ENCODE measurements at regions not wholly inside any gene's neighbourhood (a gene's known extent, or its start where the extent isn't known, plus 50 kb on each side); places are given as distances from the start of the nearest gene placed in this dataset.

DNA sequence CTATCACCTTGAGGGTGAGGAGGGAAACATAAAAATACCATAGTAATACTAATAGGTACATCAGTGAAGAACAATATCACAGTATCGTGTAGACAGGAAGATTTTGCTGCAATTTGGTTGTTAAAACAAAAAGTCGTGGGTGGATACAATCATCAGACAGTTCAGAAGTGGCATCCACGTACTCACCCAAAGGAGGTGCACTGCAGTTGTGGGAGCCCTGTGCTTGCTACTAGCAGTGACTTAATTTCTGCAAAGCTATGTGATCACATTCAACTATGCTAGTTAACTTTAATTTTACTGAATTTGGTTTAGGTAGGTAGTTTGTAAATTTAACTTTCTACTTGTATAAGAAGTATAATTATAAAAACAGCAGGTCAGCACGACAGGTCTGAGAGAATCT lies 188.2 kb upstream of the SGK1 start:
- DNase-seq (ENCODE audit: low spot score) = no peak
- intact Hi-C loops (cut with DNase I) = no loop called here

DNA sequence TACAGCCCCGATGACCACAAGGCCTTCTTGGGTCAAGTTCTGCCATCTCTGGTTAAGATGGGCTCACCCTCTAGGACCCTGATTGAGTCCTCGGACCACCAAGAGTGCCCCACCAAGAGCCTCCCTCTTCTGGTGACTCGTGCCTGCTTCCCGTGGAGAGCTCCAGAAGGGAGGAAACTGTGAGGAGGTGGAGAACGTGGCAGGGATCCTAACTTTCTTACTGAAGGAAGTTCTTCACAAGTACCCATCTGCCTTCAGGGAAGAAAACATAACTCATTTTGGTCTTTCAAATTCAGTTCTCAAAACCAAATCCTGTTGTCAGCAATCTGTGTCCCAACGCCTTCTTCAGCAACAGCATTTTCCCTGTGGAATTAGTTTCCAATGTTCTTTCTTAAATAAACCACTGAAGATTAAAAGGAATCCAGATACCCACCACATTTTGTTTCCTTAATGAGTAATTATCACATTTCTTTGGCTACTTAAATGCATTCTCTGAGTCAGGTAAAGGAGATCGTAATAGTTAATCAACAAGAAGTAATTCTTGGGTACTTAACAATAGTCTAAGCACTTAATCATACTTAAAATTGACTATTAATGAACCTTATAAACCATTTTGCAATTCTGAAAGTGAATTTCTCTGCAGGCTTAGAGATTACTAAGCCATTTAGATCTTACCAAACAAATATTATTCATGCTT lies 185.8 kb upstream of the SGK1 start:
- intact Hi-C loops (cut with DNase I) = no loop called here
- no peak for DNase-seq (ENCODE audit: low spot score)

DNA sequence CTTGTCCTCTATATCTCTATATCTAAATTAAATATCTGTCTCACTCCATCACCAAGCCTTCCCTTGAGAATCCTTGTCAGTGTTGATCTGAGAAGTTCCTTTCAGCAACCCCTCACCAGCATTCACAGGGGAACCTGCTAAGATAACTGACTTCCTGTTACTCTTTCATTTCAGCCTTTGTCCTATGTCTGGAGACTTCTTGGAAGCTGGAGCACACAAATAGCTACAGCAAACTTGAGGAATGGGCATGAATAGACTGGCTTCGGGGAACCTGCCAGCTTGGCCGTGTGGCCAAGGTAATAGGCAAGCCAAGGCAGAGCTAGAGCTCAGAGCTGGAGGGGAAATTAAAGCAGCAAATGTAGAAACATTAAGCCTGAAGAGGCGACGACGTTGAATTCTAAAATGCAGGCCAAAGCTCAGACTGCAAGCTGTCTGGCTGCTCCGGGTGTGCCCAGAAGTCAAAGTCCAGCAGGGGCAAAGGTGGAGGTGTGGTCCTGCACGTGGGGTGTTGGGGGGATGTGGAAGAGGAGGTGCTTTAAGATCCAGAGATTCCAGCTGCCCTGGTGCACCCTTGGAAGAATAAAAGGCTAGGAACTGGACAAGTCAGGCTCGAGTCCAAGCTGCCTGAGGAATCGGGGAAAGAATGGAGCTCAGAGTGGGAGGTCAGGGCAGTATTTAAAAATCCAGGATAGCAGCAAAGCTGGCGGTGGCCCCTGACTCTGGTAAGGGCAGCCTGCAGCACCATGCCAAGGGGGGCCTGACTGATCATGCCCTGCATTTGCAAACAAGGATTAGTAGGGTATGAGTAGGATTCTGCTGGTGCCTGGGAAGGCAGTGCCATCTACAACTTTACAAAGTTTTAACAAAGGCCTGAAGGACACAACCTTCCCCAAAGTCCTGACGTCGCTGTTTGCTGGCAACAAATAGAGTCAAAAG lies 185.0 kb upstream of the SGK1 start:
- intact Hi-C loops (cut with DNase I) = no loop called here
- no peak for DNase-seq (ENCODE audit: low spot score)

DNA sequence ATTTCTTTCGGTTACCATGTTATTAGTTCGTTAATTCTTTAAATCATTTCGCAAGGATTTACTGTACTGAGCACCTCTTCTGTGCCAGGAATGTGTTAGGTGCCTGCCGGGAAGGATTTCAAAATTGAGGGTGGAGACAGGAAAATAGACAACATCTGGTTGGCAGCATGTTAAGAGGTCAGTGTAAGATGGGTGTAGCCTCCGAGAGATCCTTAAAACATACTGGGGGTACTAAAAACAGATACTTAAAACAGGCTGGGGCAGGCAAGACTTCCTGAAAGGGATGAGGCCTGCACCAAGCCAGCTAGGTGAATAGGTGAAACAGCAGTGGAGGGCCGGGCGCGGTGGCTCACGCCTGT lies 178.0 kb upstream of the SGK1 start:
- no peak for DNase-seq (ENCODE audit: low spot score)
- intact Hi-C loops (cut with DNase I) = no loop called here

DNA sequence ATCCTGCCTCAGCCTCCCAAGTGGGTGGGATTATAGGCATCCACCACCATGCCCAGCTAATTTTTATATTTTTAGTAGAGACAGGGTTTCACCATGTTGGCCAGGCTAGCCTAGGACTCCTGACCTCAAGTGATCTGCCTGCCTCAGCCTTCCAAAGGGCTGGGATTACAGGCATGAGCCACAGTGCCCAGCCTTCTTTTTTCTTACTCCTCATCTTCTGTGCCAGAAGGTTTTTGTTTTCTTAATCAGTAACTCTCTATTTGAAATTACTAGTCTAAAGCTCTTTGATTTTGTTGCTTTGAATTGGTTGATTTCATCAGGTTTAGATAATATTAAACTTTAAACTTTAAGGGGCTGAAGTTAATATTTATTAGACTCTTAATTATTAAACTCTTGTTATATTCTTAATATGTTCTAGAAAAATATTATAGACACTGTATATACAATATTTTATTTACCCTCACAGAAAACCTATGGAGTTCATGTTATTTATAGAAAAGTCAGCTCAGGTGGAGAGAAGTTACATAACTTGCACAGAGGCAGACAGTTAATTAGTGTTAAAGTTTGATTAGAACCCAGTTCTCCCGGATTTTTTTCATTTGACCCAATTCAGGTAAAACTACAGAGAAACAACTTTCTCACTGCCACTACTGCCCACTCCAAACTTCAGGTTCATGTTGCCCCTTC lies 177.4 kb upstream of the SGK1 start:
- DNase-seq (ENCODE audit: low spot score) = no peak
- intact Hi-C loops (cut with DNase I) = no loop called here

DNA sequence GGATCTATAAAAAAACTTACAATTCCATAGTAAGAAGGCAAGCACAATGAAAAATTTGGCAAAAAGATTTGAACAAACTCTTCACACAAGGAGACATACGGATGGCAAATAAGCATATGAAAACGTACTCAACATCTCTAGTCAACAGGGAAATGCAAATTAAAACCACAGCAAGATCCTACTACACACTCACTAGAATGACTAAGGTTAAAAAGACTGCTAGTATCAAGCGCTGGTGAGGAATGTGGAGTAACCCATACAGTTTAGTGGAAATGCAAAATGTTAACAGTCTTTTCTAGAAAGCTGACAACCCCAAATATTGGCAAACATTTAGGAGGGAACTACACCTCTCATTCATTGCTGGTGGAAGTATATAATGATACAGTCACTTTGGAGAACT lies 175.9 kb upstream of the SGK1 start:
- intact Hi-C loops (cut with DNase I) = no loop called here
- DNase-seq (ENCODE audit: low spot score) = no peak

DNA sequence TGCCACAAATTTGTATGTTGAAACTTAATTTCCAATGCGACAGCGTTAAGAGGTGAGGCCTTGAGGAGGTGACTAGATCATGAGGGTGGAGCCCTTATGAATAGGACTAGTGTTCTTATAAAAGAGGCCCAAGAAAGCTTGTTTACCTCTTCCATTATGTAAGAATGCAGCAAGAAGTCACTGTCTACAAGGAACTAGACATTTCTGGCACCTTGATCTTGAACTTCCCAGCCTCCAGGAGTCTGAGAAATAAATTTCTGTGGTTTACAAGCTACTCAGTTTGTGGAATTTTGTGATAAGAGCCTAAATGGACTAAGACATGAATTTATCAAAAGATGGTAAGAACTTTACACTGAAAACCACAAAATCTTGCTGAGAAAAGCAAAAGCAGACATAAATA lies 173.6 kb upstream of the SGK1 start:
- intact Hi-C loops (cut with DNase I) = no loop called here
- DNase-seq (ENCODE audit: low spot score) = no peak

DNA sequence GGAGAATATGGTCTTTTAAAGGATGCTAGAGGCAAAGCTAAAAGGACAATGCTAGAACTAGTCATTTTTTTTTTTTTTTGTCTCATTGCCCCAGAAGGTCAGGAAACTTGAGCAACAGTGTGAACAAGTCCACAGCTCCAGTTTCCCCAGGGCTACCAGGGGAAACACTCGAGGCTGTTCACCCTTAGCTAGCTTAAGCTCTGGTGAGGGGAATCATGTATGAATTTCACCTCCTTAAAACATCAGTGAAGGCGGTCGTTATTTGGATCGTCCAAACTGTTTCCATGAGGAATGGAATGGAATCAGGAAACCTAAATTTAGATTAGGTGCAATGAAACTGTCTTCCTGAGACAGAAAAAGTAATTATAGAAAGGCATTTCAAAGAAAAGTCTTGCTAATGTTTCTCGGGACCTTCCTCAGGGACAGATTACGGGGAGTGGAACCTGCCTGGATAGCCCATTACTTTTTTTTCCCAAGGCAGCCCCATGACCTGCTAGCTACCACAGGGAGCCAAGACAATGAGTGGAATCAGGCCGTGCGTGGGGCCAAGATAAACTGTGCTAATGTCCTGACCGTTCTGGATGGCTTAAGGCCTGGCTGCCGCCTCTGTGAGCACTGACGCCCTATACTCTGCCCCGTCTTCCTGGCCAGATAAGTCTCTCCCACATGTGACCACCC lies 164.8 kb upstream of the SGK1 start:
- DNase-seq (ENCODE audit: low spot score) = peak; percentile 86
- intact Hi-C loops (cut with DNase I) = no loop called here

DNA sequence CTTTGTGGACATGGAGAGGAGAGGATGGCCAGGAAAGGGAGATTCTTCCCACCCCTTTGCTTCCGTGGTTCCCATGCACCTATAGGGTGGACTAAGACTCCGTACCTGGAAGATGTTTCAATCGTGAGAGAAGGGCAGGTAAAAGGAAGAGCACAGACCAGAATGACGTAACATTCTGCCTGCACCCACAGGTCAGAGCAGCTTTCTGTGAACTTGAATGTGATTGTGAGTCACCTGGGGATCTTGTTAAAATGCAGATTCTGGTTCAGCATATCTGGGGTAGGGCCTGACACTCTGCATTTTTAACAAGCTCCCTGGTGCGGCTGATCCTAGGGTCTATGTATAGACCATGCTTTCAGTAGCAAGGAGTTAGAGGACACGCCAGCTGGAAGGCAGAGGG lies 164.1 kb upstream of the SGK1 start:
- intact Hi-C loops (cut with DNase I) = no loop called here
- DNase-seq (ENCODE audit: low spot score) = no peak

DNA sequence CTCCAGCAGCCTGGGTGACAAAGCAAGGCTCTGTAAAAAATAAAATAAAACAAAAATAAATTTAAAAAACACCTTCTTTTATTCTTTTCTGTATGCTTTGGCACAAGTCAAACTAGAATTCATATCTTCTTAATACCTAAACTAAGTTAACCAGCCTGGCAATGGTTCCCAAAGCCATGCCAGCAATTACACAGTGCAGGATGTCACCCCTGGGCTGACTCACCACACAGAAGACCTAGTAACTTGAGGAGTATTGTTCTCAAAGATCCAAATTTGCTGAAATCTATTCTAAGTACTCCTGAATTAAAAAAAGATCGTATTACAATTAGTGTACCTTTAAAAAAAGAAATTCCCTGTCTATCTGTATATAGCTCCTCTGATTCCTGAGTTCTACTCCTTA lies 162.7 kb upstream of the SGK1 start:
- DNase-seq (ENCODE audit: low spot score) = no peak
- intact Hi-C loops (cut with DNase I) = no loop called here

DNA sequence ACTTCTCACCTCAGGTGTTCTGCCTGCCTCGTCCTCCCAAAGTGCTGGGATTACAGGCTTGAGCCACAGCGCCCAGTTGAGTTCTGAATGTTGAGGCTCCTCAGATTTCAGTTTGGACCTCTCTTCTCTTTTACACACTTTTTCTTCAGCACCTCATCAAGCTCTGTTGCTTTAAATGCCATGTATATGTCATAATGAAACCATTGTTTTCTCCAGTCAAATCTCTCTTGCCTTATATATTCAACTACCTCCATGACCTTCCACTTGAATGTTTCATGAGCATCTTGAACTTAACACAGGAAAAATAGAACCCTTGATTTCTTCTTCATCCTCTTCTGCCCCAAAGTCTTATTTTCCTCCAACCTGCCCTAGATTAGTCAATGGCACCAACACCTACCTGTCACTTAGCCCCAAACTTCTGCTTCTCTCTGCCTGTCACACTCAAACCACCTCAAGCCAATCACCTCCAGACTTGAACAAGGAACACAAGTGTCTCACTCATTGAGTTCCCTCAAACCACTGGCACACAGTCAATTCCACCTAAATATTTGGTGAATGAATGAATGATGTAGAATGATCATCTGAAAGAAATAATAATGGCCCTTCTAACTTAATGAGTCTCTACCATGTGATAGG lies 161.0 kb upstream of the SGK1 start:
- DNase-seq (ENCODE audit: low spot score) = no peak
- intact Hi-C loops (cut with DNase I) = no loop called here

DNA sequence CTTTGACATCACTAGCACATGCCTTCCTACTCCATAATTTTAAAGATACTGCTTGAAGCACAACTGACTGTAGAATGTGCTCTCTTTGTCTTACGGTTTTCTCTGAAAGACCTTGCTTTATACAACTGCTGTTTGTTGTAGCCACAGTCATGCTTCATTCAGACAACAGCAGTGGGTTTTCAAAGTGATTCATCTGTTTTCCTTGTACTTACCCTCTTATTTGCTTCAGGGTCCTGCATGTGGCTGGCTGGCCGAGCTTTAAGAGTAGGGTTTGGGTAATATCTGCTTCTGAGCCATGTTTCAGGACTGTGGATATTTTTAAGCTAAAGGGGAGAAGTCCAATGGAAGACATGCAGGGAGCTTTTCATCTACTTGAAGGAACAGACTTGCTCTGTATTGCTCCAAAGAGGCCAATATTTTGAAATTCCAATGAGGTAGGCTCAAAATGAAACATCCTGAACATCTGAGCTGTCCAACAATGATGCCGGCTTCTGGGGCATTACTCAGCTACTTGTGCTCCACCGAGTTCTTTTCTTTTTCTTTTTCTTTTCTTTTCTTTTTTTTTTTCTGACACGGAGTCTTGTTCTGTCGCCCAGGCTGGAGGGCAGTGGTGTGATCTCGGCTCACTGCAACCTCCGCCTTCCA lies 160.2 kb upstream of the SGK1 start:
- intact Hi-C loops (cut with DNase I) = no loop called here
- DNase-seq (ENCODE audit: low spot score) = no peak

DNA sequence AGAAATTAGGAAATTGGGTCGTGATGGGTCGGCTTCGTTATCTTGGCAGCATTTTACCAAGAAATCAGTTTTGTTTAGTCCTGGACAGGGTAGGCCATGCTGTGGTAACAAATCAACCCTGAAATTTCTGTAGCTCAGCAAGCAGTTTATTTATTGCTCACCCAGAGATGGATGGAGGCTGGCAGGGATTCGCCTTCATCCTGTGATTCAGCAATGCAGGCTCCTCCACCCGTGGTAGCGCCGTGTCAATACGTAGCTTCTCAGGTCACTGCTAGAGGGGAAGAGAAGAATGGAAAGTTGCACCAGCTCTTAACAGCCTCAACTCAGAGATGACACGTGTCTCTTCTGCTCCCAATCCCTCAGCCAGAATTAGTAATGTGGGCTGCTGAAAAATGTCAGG lies 157.0 kb upstream of the SGK1 start:
- intact Hi-C loops (cut with DNase I) = no loop called here
- DNase-seq (ENCODE audit: low spot score) = no peak

DNA sequence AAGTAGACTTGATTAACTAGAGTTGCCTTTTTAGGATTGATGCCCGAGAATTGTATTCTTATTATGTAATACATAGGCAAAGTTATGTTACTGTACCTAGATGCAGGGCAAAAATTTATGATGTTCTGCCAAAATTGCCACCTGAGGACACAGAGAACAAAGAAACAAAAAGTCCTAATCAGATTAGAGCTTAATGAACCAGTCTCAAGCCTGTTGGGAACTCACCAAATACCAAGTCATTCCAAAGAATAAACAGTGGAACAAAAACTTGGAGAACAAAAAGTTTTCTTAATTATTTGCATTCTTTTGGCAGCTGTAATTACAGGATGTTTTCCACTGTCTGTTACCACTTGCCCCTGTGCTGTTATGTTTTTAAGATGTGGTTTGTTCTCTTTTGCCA lies 154.7 kb upstream of the SGK1 start:
- DNase-seq (ENCODE audit: low spot score) = no peak
- intact Hi-C loops (cut with DNase I) = no loop called here

DNA sequence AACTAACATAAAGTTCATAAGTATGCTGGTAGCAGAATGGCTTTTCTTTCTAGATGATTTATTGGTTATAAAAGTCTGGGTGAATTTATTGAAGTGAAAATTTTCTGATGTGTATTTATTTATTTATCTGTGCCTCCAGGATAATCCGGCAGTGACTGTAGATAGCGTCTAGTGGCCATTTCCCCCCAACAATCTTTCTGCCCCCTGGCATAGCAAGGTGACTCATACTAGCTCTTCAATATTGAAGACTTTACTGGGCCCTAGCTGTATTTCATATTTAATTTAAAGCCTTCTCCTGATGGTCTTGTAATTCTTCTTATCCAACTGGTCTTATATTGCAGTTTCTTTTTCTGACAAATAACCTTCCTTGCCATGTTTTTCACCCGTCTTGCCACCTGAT lies 154.1 kb upstream of the SGK1 start:
- intact Hi-C loops (cut with DNase I) = no loop called here
- DNase-seq (ENCODE audit: low spot score) = no peak

DNA sequence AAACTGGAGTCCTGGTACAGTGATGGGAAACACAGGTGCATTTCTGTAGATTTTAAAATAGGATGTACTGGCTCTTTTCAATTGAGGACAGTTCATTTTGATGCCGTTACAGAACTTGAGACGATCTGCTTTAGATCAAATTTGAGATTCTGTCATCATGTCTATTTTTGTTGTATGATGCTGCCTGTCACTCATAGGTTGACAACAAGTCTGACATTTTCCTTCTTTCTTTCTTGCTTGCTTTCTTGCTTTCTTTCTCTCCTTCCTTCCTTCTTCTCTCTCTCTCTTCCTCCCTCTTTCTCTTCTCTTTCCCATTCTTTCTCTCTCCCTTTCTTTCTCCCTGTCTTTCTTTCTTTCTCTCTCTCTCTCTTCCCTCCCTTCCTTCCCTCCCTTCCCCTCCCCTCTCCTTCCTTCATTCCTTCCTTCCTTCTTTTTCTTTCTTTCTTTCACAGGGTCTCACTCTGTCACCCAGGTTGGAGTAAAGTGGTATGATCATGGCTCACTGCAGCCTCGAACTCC lies 152.6 kb upstream of the SGK1 start:
- intact Hi-C loops (cut with DNase I) = no loop called here

DNA sequence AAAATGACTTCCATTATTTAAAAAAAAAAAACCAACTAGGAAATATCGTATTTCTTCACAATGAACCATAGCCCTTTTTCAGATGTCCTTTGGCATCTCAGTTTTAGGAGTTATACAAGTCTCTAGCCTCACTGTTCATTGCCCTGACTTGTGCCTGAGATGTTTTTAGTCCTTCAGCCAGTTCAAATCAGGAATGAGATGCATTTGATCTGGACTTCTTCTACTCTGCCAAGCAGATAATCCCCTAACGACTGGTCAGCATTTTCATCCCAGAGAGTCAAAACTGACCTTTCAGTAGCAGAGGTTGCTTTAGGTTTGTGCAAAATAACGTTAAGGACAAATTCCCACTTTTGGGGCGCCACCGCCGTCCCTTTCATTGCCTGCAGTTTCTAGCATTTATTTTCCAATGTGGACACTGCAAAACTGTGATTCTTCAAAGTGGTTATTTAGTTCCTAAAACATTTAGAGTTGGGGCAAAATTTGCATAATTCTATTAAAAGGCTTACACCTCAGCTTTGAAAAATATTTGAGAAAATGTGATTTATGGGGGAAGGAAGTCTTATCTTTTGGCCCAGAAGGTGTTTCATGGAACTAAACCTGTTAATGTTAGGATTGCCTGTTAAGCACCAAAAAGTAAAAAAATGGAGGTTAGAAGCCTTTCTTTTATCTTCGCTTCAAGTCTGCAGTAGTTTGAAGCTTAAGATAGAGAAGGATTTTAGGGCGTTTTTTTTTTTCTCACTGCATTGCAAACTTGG lies 152.0 kb upstream of the SGK1 start:
- no peak for DNase-seq (ENCODE audit: low spot score)
- intact Hi-C loops (cut with DNase I) = no loop called here

More for the DNA sequence above, 152.6 kb upstream of the SGK1 start:
- no peak for DNase-seq (ENCODE audit: low spot score)

DNA sequence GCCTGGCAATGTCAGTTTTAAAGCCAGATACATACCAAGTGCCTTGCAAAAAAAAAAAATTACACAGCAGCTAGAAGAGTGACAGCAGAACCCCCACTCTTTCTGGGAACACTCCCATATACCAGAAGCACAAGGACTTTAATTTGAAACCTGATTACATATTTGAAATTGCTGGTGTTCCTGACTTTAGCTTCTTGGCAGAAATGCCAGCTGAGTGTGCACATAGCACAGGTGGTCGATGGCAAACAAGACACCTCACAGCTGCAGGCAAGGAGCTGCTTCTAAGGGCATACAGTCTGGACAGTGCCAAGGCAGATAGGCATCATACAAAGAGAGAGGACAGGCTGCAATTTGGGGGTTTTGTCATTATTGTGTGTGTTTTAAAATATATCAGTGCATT lies 150.7 kb upstream of the SGK1 start:
- no peak for DNase-seq (ENCODE audit: low spot score)
- intact Hi-C loops (cut with DNase I) = no loop called here
